A673 (cell line): ENCODE measurements at regions not wholly inside any gene's neighbourhood (a gene's known extent, or its start where the extent isn't known, plus 50 kb on each side); places are given as distances from the start of the nearest gene placed in this dataset.

Source experiments
- BruUV-seq: library from RNA; stranded (reverse); fragments of 400-500 nt; replicated peaks from 2 replicates; lab custom pipeline; 2021; lab: Mats Ljungman, UMichigan
- CTCF ChIA-PET: fragments of 300-600 bp; sonication (Branson Sonifier 250); formaldehyde crosslinking; loops from one replicate; lab custom pipeline; 2022; ENCODE audit warnings: antibody characterized with exemption; lab: Charles Lee
- POLR2A ChIA-PET: fragments of 300-600 bp; sonication (Branson Sonifier 250); formaldehyde crosslinking; loops from one replicate; lab custom pipeline; 2022; ENCODE audit warnings: antibody characterized with exemption; ENCODE audit not compliant: low non-redundant PET; lab: Charles Lee
- DNase-seq: peaks from one replicate; pipeline ENCODE4 v3.0.0-alpha.2; 2015; ENCODE audit warnings: low spot score
- H3K27ac ChIP-seq: fragments of 200-600 bp; sonication (generic); 2 replicates; pipeline ENCODE4 v1.5.1; 2016; ENCODE audit warnings: mixed run types, low read depth, mild to moderate bottlenecking, mixed read lengths, antibody characterized with exemption, low read length; ENCODE audit not compliant: poor library complexity, severe bottlenecking
- H3K27me3 ChIP-seq: fragments of 200-600 bp; sonication (generic); replicated peaks from 2 replicates; pipeline ENCODE4 v1.6.1; 2017; ENCODE audit warnings: mixed run types, low read depth, mild to moderate bottlenecking, mixed read lengths, antibody characterized with exemption, low read length; ENCODE audit not compliant: insufficient read depth, poor library complexity
- H3K36me3 ChIP-seq: fragments of 200-600 bp; sonication (generic); 2 replicates; pipeline ENCODE4 v1.6.1; 2016; ENCODE audit warnings: mixed run types, mild to moderate bottlenecking, mixed read lengths, antibody characterized with exemption, low read length; ENCODE audit not compliant: insufficient read depth, poor library complexity, severe bottlenecking
- H3K4me1 ChIP-seq: fragments of 200-600 bp; sonication (generic); 2 replicates; pipeline ENCODE4 v1.6.1; 2017; ENCODE audit warnings: mixed run types, mild to moderate bottlenecking, mixed read lengths, antibody characterized with exemption, low read length; ENCODE audit not compliant: insufficient read depth, poor library complexity, severe bottlenecking
- H3K4me3 ChIP-seq: fragments of 200-600 bp; sonication (generic); 2 replicates; pipeline ENCODE4 v1.5.1; 2016; ENCODE audit warnings: low read depth, mixed run types, mild to moderate bottlenecking, mixed read lengths, low read length; ENCODE audit not compliant: poor library complexity, severe bottlenecking
- H3K9me3 ChIP-seq: fragments of 200-600 bp; sonication (generic); 2 replicates; pipeline ENCODE4 v1.6.1; 2016; ENCODE audit warnings: mixed run types, low read depth, mild to moderate bottlenecking, mixed read lengths, antibody characterized with exemption, low read length; ENCODE audit not compliant: poor library complexity, severe bottlenecking
- CTCF ChIP-seq: fragments of 300-800, 200-600 bp; sonication (generic); conservative IDR thresholded peaks from 2 replicates; pipeline ENCODE4 v1.5.1; 2017; ENCODE audit warnings: low read depth, mild to moderate bottlenecking, antibody characterized with exemption, low read length, moderate library complexity, mixed read lengths
- EZH2 ChIP-seq: fragments of 200-600 bp; sonication (generic); IDR thresholded peaks from 2 replicates; pipeline ENCODE4 v1.6.1; 2017; ENCODE audit warnings: borderline replicate concordance, low read depth, mild to moderate bottlenecking, mixed read lengths, antibody characterized with exemption, low read length; ENCODE audit not compliant: poor library complexity, severe bottlenecking
- intact Hi-C: fragments of 100-400 bp; cut with micrococcal nuclease; formaldehyde crosslinking; loops from one replicate; pipeline ENCODE4 v1.10.0; 2022; ENCODE audit not compliant: unreplicated experiment

- TF ChIP-seq CTCF (no peak), EZH2 (no peak)
- intact Hi-C loops: no loop called here
- Histone ChIP-seq H3K4me3 (no peak overlapping the region), H3K27me3 (no peaks in the 10 kb centered on the region), H3K27ac (no peak overlapping the region), H3K9me3 (no peaks in the 10 kb centered on the region), H3K4me1 (no peaks in the 10 kb centered on the region), H3K36me3 (no peaks in the 10 kb centered on the region)
- POLR2A ChIA-PET: no interaction called here
- no TSS peak for BruUV-seq
- CTCF ChIA-PET: no interaction called here
- no peak for DNase-seq
Measured at GRCh38 chr6:14583826-14584225, 466.3 kb downstream of the CD83 start.

GRCh38 chr6:14584450-14584849 is 466.9 kb downstream of the CD83 start:
- DNase-seq: no peak
- no TSS peak for BruUV-seq
- TF ChIP-seq EZH2: no peak
- TF ChIP-seq CTCF: no peak
- Histone ChIP-seq H3K4me3 (no peak overlapping the region), H3K9me3 (no peaks in the 10 kb centered on the region), H3K4me1 (no peaks in the 10 kb centered on the region), H3K27ac (no peak overlapping the region), H3K36me3 (no peaks in the 10 kb centered on the region), H3K27me3 (no peaks in the 10 kb centered on the region)
- ChIA-PET CTCF (no interaction called here), POLR2A (no interaction called here)
- intact Hi-C loops: no loop called here

- Histone ChIP-seq H3K27ac (no peak overlapping the region), H3K4me3 (no peak overlapping the region), H3K27me3 (no peaks in the 10 kb centered on the region), H3K36me3 (no peaks in the 10 kb centered on the region), H3K4me1 (no peaks in the 10 kb centered on the region), H3K9me3 (no peaks in the 10 kb centered on the region)
- CTCF ChIA-PET: no interaction called here
- intact Hi-C loops: no loop called here
- no peak for DNase-seq
- BruUV-seq: no TSS peak
- TF ChIP-seq CTCF (no peak), EZH2 (no peak)
- POLR2A ChIA-PET: interaction anchor here (0.6 kb wide), 1 partner anchor 51 kb away, joined by 3 read pairs; no protein-coding TSS in a partner anchor
Measured at GRCh38 chr6:14585689-14586088, 468.1 kb downstream of the CD83 start.
